NB4 (cell line): ENCODE measurements at regions not wholly inside any gene's neighbourhood (a gene's known extent, or its start where the extent isn't known, plus 50 kb on each side); places are given as distances from the start of the nearest gene placed in this dataset.

Experiments used
- DNase-seq: peaks from one replicate; pipeline ENCODE4 v3.0.0; 2010; ENCODE audit warnings: low read depth
- H3K4me3 ChIP-seq: one replicate; pipeline ENCODE4 v1.5.1; 2011; ENCODE audit warnings: mild to moderate bottlenecking, low read depth, low read length, moderate library complexity
- MYC ChIP-seq: IDR thresholded peaks from 2 replicates; pipeline ENCODE4 v1.6.1; 2011; ENCODE audit warnings: low read depth, low read length
- POLR2A ChIP-seq: IDR thresholded peaks from 2 replicates; pipeline ENCODE4 v1.6.1; 2011; ENCODE audit warnings: mild to moderate bottlenecking; ENCODE audit not compliant: insufficient read length; ENCODE audit errors: extremely low read depth
- TF ChIP-seq, protein P1 (sequence below): IDR thresholded peaks from 2 replicates; pipeline ENCODE4 v1.6.1; 2011; ENCODE audit warnings: low read depth, low read length
- TF ChIP-seq, protein P2 (sequence below): IDR thresholded peaks from one replicate; pipeline ENCODE4 v1.5.1; 2012; ENCODE audit warnings: low read depth, low read length

DNA sequence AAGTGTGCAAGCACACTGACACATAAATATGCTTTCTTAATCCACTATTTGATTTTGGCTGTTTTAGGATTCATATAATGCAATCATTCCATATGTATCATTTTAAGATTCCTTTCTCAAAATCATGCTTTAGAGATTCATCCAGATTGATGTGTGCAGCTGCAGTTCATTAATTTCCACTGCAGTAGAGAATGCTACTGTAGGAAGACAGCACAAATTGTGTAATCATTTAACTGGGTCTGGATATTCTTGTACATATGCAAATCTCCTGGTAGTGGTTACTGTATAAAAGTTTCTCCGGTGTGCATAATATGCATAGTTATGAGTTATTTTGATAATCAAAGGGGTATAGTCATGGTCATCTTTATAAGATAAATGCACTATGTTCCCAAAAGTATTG is 502.5 kb upstream of the ACVR2A start:
- no peak for TF ChIP-seq POLR2A
- TF ChIP-seq, protein P1, sequence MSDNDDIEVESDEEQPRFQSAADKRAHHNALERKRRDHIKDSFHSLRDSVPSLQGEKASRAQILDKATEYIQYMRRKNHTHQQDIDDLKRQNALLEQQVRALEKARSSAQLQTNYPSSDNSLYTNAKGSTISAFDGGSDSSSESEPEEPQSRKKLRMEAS: no peak
- TF ChIP-seq MYC: no peak
- TF ChIP-seq, protein P2, sequence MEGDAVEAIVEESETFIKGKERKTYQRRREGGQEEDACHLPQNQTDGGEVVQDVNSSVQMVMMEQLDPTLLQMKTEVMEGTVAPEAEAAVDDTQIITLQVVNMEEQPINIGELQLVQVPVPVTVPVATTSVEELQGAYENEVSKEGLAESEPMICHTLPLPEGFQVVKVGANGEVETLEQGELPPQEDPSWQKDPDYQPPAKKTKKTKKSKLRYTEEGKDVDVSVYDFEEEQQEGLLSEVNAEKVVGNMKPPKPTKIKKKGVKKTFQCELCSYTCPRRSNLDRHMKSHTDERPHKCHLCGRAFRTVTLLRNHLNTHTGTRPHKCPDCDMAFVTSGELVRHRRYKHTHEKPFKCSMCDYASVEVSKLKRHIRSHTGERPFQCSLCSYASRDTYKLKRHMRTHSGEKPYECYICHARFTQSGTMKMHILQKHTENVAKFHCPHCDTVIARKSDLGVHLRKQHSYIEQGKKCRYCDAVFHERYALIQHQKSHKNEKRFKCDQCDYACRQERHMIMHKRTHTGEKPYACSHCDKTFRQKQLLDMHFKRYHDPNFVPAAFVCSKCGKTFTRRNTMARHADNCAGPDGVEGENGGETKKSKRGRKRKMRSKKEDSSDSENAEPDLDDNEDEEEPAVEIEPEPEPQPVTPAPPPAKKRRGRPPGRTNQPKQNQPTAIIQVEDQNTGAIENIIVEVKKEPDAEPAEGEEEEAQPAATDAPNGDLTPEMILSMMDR: no peak
- no peak for DNase-seq
- no peak overlapping the region for H3K4me3 ChIP-seq

DNA sequence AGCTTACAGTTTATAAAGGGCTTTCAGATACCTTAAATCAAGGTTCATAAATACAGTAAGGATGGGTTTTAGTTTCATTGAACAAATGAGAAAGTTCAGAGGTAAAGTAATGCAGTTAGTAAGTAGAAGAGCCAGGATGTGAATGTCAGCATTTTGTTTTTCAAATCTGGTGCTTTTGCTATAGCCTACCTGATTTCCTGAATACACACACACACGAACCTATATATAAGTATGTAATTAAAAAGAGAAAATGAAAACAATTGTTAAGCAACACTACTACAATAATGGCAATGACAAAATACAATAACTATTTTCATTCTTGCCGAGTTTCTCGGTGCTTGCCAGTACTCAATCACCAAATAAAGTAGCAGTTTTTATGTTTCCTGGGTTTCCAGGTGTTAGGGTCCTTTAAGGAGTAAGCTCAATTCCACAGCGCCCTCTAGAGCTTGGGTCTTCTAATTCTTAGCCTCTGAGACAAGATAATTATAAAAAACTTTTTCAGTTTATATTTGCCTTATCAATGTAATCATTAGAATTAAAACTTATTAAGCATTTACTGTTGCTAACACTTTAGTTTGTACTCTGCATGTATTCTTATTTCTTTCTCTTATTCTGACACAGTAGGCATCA is 512.9 kb upstream of the ACVR2A start:
- no peak for TF ChIP-seq POLR2A
- TF ChIP-seq, protein P2: peak; percentile 45
- no peak overlapping the region for H3K4me3 ChIP-seq
- peak; percentile 41 for DNase-seq

DNA sequence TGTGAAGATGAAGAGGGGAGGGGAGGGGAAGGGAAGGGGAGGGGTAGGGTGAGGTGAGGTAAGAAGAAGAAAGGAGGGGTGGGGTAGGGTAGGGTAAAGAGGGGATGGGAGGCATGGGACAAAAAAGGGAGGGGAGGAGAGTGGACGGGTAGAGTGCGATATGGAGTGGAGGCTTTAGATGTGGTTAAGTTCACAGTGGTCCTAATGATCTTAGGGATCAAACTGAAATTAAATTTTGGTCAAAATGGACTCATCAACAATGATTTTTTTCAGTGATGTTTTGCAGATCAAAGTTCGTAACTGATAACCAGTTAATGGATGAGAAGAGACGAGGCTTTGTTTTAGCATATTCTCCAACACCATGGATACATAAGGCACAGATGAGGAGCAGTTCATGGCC is 513.9 kb upstream of the ACVR2A start:
- no peak for DNase-seq
- no peak overlapping the region for H3K4me3 ChIP-seq
- TF ChIP-seq MYC (no peak), POLR2A (no peak)
- TF ChIP-seq, protein P2: no peak
- TF ChIP-seq, protein P1: no peak

DNA sequence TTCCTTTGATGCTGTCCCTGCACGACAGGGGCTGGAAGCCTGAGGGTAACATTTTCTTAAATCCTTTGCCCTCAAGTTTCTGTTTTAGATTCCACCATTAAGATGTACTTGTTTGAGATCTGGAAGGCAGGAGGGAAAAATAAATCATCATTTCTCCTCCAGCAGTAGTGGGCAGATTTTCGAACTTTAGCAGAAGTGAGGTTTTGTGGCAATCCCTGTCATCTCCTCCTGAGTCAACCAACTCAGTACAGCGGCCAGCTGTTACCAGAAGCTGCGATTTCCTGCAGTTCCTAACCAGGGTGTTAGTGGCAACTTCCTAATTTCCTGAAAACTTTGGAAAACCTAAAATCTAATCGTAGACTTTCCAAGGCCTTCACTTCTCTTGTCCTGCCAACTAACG is 517.2 kb upstream of the ACVR2A start:
- H3K4me3 ChIP-seq: no peak overlapping the region
- no peak for DNase-seq
- TF ChIP-seq, protein P1: no peak
- TF ChIP-seq POLR2A (no peak), MYC (no peak)
- TF ChIP-seq, protein P2: no peak

DNA sequence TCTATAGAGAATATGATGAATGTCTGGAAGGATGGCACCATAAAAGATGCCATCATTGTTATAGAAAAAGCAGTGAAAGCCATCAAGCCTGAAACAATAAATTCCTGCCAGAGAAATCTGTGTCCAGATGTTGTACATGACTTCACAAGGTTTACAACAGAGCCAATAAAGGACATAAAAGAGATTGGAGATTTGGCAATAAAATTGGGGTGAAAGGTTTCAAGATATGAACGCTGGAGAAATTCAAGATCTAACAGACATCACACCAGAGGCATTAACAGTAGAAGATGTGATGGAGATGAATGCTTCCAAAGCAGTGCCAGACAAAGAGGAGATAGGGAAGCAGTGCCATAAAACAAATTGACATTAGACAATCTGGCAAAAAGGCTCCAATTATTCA is 518.8 kb upstream of the ACVR2A start:
- no peak overlapping the region for H3K4me3 ChIP-seq
- TF ChIP-seq, protein P1: no peak
- TF ChIP-seq, protein P2: no peak
- TF ChIP-seq POLR2A (no peak), MYC (no peak)
- no peak for DNase-seq

DNA sequence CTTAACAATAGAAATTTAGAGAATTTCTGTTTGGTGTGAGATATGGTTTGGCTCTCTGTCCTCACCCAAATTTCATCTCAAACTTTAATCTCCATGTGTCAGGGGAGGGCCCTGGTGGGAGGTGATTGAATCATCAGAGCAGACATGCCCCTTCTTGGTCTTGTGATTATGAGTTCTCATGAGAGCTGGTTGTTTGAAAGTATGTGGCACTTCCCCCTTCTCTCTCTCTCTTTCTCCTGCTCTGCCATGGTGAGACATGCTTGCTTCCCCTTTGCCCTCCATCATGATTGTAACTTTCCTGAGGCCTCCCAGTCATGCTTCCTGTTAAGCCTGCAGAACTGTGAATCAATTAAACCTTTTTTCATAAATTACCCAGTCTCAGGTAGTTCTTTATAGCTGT is 524.7 kb upstream of the ACVR2A start:
- DNase-seq: no peak
- TF ChIP-seq MYC: no peak
- TF ChIP-seq, protein P1: no peak
- TF ChIP-seq POLR2A: no peak
- TF ChIP-seq, protein P2: no peak
- no peak overlapping the region for H3K4me3 ChIP-seq
